ENCODE measurements at regions not wholly inside any gene's neighbourhood (a gene's known extent, or its start where the extent isn't known, plus 50 kb on each side); places are given as distances from the start of the nearest gene placed in this dataset.

DNA sequence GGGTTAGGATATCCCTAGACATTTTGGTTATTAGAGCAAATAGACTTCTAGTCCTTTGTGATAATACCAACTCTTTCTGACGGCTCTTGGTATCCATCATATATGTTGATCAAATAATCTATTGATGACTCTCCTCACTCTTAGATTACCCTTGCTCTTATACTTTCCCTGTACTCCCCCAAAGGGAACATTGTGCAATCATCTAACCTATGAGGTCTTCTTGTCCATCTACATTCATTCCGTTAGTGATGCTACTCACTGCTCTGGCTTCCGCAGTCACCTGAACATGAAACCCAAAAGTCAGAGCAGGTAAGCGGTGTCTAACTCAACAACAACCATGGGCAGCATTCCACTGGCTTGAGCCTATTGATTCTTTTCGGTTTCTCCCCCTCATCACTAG, 223.7 kb upstream of the SALL1 start:
- Histone ChIP-seq H3K9me3 (ENCODE audit: control insufficient read depth in 1 of 2, insufficient read depth in 1 of 2, low read length in 2 of 2) (no peaks in the 10 kb centered on the region), H3K27me3 (ENCODE audit: control insufficient read depth in 1 of 2, insufficient read depth in 2 of 2, low read length in 2 of 2) (no peaks in the 10 kb centered on the region), H3K27ac (ENCODE audit: low read depth in 1 of 2, low read length in 2 of 2) (no peak overlapping the region), H3K4me3 (ENCODE audit: low read length) (no peak overlapping the region), H3K36me3 (ENCODE audit: insufficient read depth, low read length) (no peaks in the 10 kb centered on the region), H3K4me1 (ENCODE audit: insufficient read depth, low read length) (no peaks in the 10 kb centered on the region)
- peaks cover 1% of the 10 kb centered on the region for H3K27me3 Mint-ChIP-seq
- no peak overlapping the region for H3K27ac Mint-ChIP-seq
- POLR2A ChIA-PET = no interaction called here
- H3K36me3 Mint-ChIP-seq (ENCODE audit: low read depth) = no peaks in the 10 kb centered on the region
- intact Hi-C loops (cut with DNase I, micrococcal nuclease) = no loop called here
- CTCF ChIA-PET = no interaction called here
- ATAC-seq (ENCODE audit: poor library complexity) (no peak), DNase-seq (no peak)
- H3K9me3 Mint-ChIP-seq = peaks cover under 1% of the 10 kb centered on the region
- H3K4me1 Mint-ChIP-seq (ENCODE audit: low read depth) = no peaks in the 10 kb centered on the region
- no peak overlapping the region for H3K4me3 Mint-ChIP-seq
- TF ChIP-seq, protein P1, sequence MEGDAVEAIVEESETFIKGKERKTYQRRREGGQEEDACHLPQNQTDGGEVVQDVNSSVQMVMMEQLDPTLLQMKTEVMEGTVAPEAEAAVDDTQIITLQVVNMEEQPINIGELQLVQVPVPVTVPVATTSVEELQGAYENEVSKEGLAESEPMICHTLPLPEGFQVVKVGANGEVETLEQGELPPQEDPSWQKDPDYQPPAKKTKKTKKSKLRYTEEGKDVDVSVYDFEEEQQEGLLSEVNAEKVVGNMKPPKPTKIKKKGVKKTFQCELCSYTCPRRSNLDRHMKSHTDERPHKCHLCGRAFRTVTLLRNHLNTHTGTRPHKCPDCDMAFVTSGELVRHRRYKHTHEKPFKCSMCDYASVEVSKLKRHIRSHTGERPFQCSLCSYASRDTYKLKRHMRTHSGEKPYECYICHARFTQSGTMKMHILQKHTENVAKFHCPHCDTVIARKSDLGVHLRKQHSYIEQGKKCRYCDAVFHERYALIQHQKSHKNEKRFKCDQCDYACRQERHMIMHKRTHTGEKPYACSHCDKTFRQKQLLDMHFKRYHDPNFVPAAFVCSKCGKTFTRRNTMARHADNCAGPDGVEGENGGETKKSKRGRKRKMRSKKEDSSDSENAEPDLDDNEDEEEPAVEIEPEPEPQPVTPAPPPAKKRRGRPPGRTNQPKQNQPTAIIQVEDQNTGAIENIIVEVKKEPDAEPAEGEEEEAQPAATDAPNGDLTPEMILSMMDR (IDR thresholded peaks at IDR 0.05) = no peak

DNA sequence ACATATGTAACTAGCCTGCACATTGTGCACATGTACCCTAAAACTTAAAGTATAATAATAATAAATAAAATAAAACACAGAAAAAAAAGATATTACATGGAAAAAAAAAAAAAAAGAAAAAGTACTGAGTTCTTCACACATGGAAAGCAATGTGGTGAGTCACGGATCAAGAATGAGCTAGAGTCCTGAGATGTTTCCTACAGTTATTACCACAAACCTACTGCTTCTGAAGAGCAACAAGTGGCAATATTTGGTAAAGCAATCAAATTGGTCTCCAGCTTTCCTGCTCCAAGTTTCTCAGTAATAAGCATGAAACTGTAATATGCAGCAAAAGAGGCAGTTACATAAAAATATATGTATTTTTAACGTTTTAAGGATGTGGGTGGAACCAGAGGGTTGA, 223.3 kb upstream of the SALL1 start:
- H3K9me3 ChIP-seq (ENCODE audit: control insufficient read depth in 1 of 2, insufficient read depth in 1 of 2, low read length in 2 of 2) = no peaks in the 10 kb centered on the region
- H3K27me3 ChIP-seq (ENCODE audit: control insufficient read depth in 1 of 2, insufficient read depth in 2 of 2, low read length in 2 of 2) = no peaks in the 10 kb centered on the region
- intact Hi-C loops (cut with DNase I, micrococcal nuclease) = no loop called here
- H3K4me1 ChIP-seq (ENCODE audit: insufficient read depth, low read length) = no peaks in the 10 kb centered on the region
- H3K4me1 Mint-ChIP-seq (ENCODE audit: low read depth) = no peaks in the 10 kb centered on the region
- H3K27ac Mint-ChIP-seq = no peak overlapping the region
- ChIA-PET CTCF (no interaction called here), POLR2A (no interaction called here)
- TF ChIP-seq, protein P1 (IDR thresholded peaks at IDR 0.05) = no peak
- no peak overlapping the region for H3K4me3 Mint-ChIP-seq
- H3K36me3 ChIP-seq (ENCODE audit: insufficient read depth, low read length) = no peaks in the 10 kb centered on the region
- peaks cover 5% of the 10 kb centered on the region for H3K9me3 Mint-ChIP-seq
- ATAC-seq (ENCODE audit: poor library complexity) (no peak), DNase-seq (no peak)
- no peak overlapping the region for H3K27ac ChIP-seq (ENCODE audit: low read depth in 1 of 2, low read length in 2 of 2)
- no peaks in the 10 kb centered on the region for H3K27me3 Mint-ChIP-seq
- no peak overlapping the region for H3K4me3 ChIP-seq (ENCODE audit: low read length)
- H3K36me3 Mint-ChIP-seq (ENCODE audit: low read depth) = no peaks in the 10 kb centered on the region

DNA sequence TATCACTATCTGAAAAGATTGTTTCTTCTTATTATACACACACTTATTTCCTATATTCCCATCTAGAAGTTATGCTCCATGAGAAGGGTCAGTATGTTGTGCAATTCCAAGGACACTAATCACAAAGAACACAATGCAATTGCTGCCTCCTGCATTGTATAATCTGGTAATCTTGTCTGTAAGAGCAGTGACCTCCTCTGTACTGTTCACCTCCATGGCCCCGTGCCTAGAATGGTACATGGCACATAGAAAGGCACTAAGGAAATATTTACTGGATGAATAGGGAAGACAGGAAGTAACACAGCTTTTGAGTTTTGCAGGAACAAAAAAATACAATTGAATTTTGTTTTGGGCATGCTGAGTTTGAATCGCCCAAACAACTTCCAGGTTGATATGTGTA, 214.6 kb upstream of the SALL1 start:
- CTCF ChIA-PET = no interaction called here
- no peaks in the 10 kb centered on the region for H3K36me3 Mint-ChIP-seq (ENCODE audit: low read depth)
- Histone ChIP-seq H3K27me3 (ENCODE audit: control insufficient read depth in 1 of 2, insufficient read depth in 2 of 2, low read length in 2 of 2) (peaks cover 0 to 2% of the 10 kb centered on the region in 2 experiments), H3K4me1 (ENCODE audit: insufficient read depth, low read length) (no peaks in the 10 kb centered on the region), H3K4me3 (ENCODE audit: low read length) (no peak overlapping the region), H3K9me3 (ENCODE audit: control insufficient read depth in 1 of 2, insufficient read depth in 1 of 2, low read length in 2 of 2) (no peaks in the 10 kb centered on the region), H3K27ac (ENCODE audit: low read depth in 1 of 2, low read length in 2 of 2) (no peak overlapping the region), H3K36me3 (ENCODE audit: insufficient read depth, low read length) (no peaks in the 10 kb centered on the region)
- ATAC-seq (ENCODE audit: poor library complexity) = no peak
- peaks cover 7% of the 10 kb centered on the region for H3K9me3 Mint-ChIP-seq
- no peak overlapping the region for H3K4me3 Mint-ChIP-seq
- no peak overlapping the region for H3K27ac Mint-ChIP-seq
- intact Hi-C loops (cut with DNase I, micrococcal nuclease) = no loop called here
- no peaks in the 10 kb centered on the region for H3K27me3 Mint-ChIP-seq
- H3K4me1 Mint-ChIP-seq (ENCODE audit: low read depth) = no peaks in the 10 kb centered on the region
- TF ChIP-seq, protein P1 (IDR thresholded peaks at IDR 0.05) = no peak
- no peak for DNase-seq
- POLR2A ChIA-PET = no interaction called here
